Trophoblast cell (in vitro differentiated cells and primary cell): ENCODE measurements at regions not wholly inside any gene's neighbourhood (a gene's known extent, or its start where the extent isn't known, plus 50 kb on each side); places are given as distances from the start of the nearest gene placed in this dataset.
"Not testable (repeated sequence)": the region's sequence is repeated elsewhere in the genome, so short reads cannot be mapped to it uniquely, and the experiment has no call there.

Experiments used
- DNase-seq, 2 donors: peaks; one replicate each; pipeline ENCODE4 v3.0.0-alpha.2; 2016
- H2AFZ ChIP-seq: 2 replicates; pipeline ENCODE4 v1.6.1; 2013; ENCODE audit warnings: low read length, moderate library complexity, mild to moderate bottlenecking; ENCODE audit not compliant: insufficient read depth, poor library complexity
- H2AK5ac ChIP-seq: 2 replicates; pipeline ENCODE4 v1.6.1; 2013; ENCODE audit warnings: mild to moderate bottlenecking, low read length
- H2BK120ac ChIP-seq: 2 replicates; pipeline ENCODE4 v1.6.1; 2013; ENCODE audit warnings: low read length, mild to moderate bottlenecking, moderate library complexity; ENCODE audit not compliant: insufficient read depth, poor library complexity
- H2BK12ac ChIP-seq: 2 replicates; pipeline ENCODE4 v1.6.1; 2013; ENCODE audit warnings: mild to moderate bottlenecking, low read length, moderate library complexity
- H2BK5ac ChIP-seq: 2 replicates; pipeline ENCODE4 v1.6.1; 2013; ENCODE audit warnings: low read length, low read depth, moderate library complexity, mild to moderate bottlenecking; ENCODE audit not compliant: poor library complexity
- H3K14ac ChIP-seq: 2 replicates; pipeline ENCODE4 v1.6.1; 2013; ENCODE audit warnings: mild to moderate bottlenecking, low read length
- H3K18ac ChIP-seq: 2 replicates; pipeline ENCODE4 v1.6.1; 2013; ENCODE audit warnings: mild to moderate bottlenecking, low read length
- H3K23ac ChIP-seq: 2 replicates; pipeline ENCODE4 v1.6.1; 2013; ENCODE audit warnings: low read length
- H3K27ac ChIP-seq: 2 replicates; pipeline ENCODE4 v1.5.1; 2013; ENCODE audit warnings: low read depth, mild to moderate bottlenecking, inconsistent platforms, low read length, moderate library complexity
- H3K27me3 ChIP-seq: 2 replicates; pipeline ENCODE4 v1.6.1; 2013; ENCODE audit warnings: inconsistent platforms, mild to moderate bottlenecking, low read length, moderate library complexity; ENCODE audit not compliant: insufficient read depth
- H3K36me3 ChIP-seq, 2 experiments: 1 replicate in 1 of 2; 2 replicates in 1 of 2; pipeline ENCODE4 v1.6.1; 2013; ENCODE audit warnings: low read length in 2 of 2, mild to moderate bottlenecking in 2 of 2, moderate library complexity in 1 of 2; ENCODE audit not compliant: insufficient read depth in 2 of 2, control insufficient read depth in 1 of 2
- H3K4ac ChIP-seq: 2 replicates; pipeline ENCODE4 v1.6.1; 2013; ENCODE audit warnings: low read depth, mild to moderate bottlenecking, low read length, moderate library complexity
- H3K4me1 ChIP-seq, 2 experiments: 1 replicate in 1 of 2; 2 replicates in 1 of 2; pipeline ENCODE4 v1.6.1; 2013; ENCODE audit warnings: low read length in 2 of 2, mild to moderate bottlenecking in 2 of 2, moderate library complexity in 1 of 2; ENCODE audit not compliant: insufficient read depth in 2 of 2, control insufficient read depth in 1 of 2
- H3K4me2 ChIP-seq: 2 replicates; pipeline ENCODE4 v1.6.1; 2013; ENCODE audit warnings: inconsistent platforms, mild to moderate bottlenecking, low read length, moderate library complexity
- H3K4me3 ChIP-seq: 2 replicates; pipeline ENCODE4 v1.5.1; 2013; ENCODE audit warnings: mild to moderate bottlenecking, low read depth, low read length, inconsistent platforms
- H3K79me1 ChIP-seq: one replicate; pipeline ENCODE4 v1.6.1; 2013; ENCODE audit warnings: low read length
- H3K79me2 ChIP-seq: 2 replicates; pipeline ENCODE4 v1.6.1; 2013; ENCODE audit warnings: low read length, mild to moderate bottlenecking; ENCODE audit not compliant: control insufficient read depth, insufficient read depth, poor library complexity
- H3K9ac ChIP-seq: 2 replicates; pipeline ENCODE4 v1.6.1; 2013; ENCODE audit warnings: mild to moderate bottlenecking, low read length
- H3K9me3 ChIP-seq: 2 replicates; pipeline ENCODE4 v1.6.1; 2013; ENCODE audit warnings: low read depth, mild to moderate bottlenecking, control low read depth, inconsistent platforms, low read length; ENCODE audit not compliant: insufficient read depth
- H4K12ac ChIP-seq: 2 replicates; pipeline ENCODE4 v1.6.1; 2013; ENCODE audit warnings: low read depth, mild to moderate bottlenecking, low read length, moderate library complexity
- H4K8ac ChIP-seq: 2 replicates; pipeline ENCODE4 v1.6.1; 2013; ENCODE audit warnings: low read depth, mild to moderate bottlenecking, low read length, moderate library complexity
- H4K91ac ChIP-seq: one replicate; pipeline ENCODE4 v1.6.1; 2013; ENCODE audit warnings: low read depth, mild to moderate bottlenecking, low read length, moderate library complexity
- WGBS: extraction: QIAGEN DNeasy Blood & Tissue Kit; methylation state at CpG from one replicate; pipeline ENCODE4 v1.1.7; 2013; ENCODE audit warnings: missing lambda C conversion rate; ENCODE audit not compliant: insufficient read length, insufficient coverage; ENCODE audit errors: extremely low coverage; 5-methylcytosine and 5-hydroxymethylcytosine counted together

GRCh38 chr4:186368281-186368680 is 102.3 kb downstream of the F11 start:
- Histone ChIP-seq H3K4me1 (no peaks in the 10 kb centered on the region), H3K4me3 (no peak overlapping the region), H3K79me1 (no peaks in the 10 kb centered on the region), H2AK5ac (no peak overlapping the region), H2BK5ac (no peak overlapping the region), H4K91ac (no peak overlapping the region), H2BK120ac (no peak overlapping the region), H3K36me3 (no peaks in the 10 kb centered on the region), H4K12ac (no peak overlapping the region), H2BK12ac (no peak overlapping the region), H3K23ac (no peak overlapping the region), H3K9me3 (peaks cover 12% of the 10 kb centered on the region), H4K8ac (no peak overlapping the region), H3K79me2 (no peaks in the 10 kb centered on the region), H3K27me3 (no peaks in the 10 kb centered on the region), H3K4me2 (no peak overlapping the region), H3K9ac (no peak overlapping the region), H3K27ac (no peak overlapping the region), H3K4ac (no peak overlapping the region), H3K14ac (no peak overlapping the region), H2AFZ (no peak overlapping the region), H3K18ac (no peak overlapping the region)
- no CpG with 5 or more reads among the region's 4 CpGs for WGBS
- no peak for DNase-seq

- Histone ChIP-seq H4K12ac (no peak overlapping the region), H3K18ac (no peak overlapping the region), H3K9ac (no peak overlapping the region), H2BK5ac (no peak overlapping the region), H4K8ac (no peak overlapping the region), H3K4me2 (no peak overlapping the region), H2BK120ac (no peak overlapping the region), H3K9me3 (peaks cover 18% of the 10 kb centered on the region), H3K4ac (no peak overlapping the region), H3K79me1 (no peaks in the 10 kb centered on the region), H3K79me2 (no peaks in the 10 kb centered on the region), H3K27me3 (no peaks in the 10 kb centered on the region), H3K14ac (no peak overlapping the region), H4K91ac (no peak overlapping the region), H3K27ac (no peak overlapping the region), H3K4me1 (no peaks in the 10 kb centered on the region), H2AFZ (no peak overlapping the region), H3K36me3 (no peaks in the 10 kb centered on the region), H2AK5ac (no peak overlapping the region), H2BK12ac (no peak overlapping the region), H3K23ac (no peak overlapping the region), H3K4me3 (no peak overlapping the region)
- no CpG with 5 or more reads among the region's 5 CpGs for WGBS
- DNase-seq, result no peak
These were observed 100.3 kb downstream of the F11 start for GRCh38 chr4:186366326-186366725.

GRCh38 chr4:186363038-186363437 is 97.0 kb downstream of the F11 start:
- H3K4ac ChIP-seq, H3K14ac ChIP-seq, H2BK5ac ChIP-seq, H2AK5ac ChIP-seq, H4K12ac ChIP-seq, H3K4me3 ChIP-seq, H3K79me1 ChIP-seq, H3K4me2 ChIP-seq, H3K9ac ChIP-seq, H3K36me3 ChIP-seq, H2BK12ac ChIP-seq, H2BK120ac ChIP-seq, H2AFZ ChIP-seq, DNase-seq, H4K8ac ChIP-seq, H4K91ac ChIP-seq, H3K18ac ChIP-seq, H3K4me1 ChIP-seq, H3K27ac ChIP-seq, H3K79me2 ChIP-seq, H3K27me3 ChIP-seq, H3K23ac ChIP-seq: not testable (repeated sequence)
- H3K9me3 ChIP-seq, result peaks cover 18% of the 10 kb centered on the region
- WGBS, result no CpG with 5 or more reads among the region's 6 CpGs

GRCh38 chr4:186360551-186360950 is 94.6 kb downstream of the F11 start:
- Histone ChIP-seq H3K4ac (no peak overlapping the region), H3K14ac (no peak overlapping the region), H2BK5ac (no peak overlapping the region), H3K4me1 (no peaks in the 10 kb centered on the region), H2BK12ac (no peak overlapping the region), H3K4me2 (no peak overlapping the region), H3K23ac (no peak overlapping the region), H2AK5ac (no peak overlapping the region), H2BK120ac (no peak overlapping the region), H3K27me3 (no peaks in the 10 kb centered on the region), H4K8ac (no peak overlapping the region), H3K36me3 (no peaks in the 10 kb centered on the region), H3K9ac (no peak overlapping the region), H3K27ac (no peak overlapping the region), H3K79me2 (no peaks in the 10 kb centered on the region), H3K9me3 (peaks cover 16% of the 10 kb centered on the region), H3K18ac (no peak overlapping the region), H3K79me1 (no peaks in the 10 kb centered on the region), H2AFZ (no peak overlapping the region), H4K91ac (no peak overlapping the region), H4K12ac (no peak overlapping the region), H3K4me3 (no peak overlapping the region)
- DNase-seq, result no peak
- no CpG with 5 or more reads among the region's 4 CpGs for WGBS
